ENCODE measurements at regions not wholly inside any gene's neighbourhood (a gene's known extent, or its start where the extent isn't known, plus 50 kb on each side); places are given as distances from the start of the nearest gene placed in this dataset.
"Not testable (repeated sequence)": the region's sequence is repeated elsewhere in the genome, so short reads cannot be mapped to it uniquely, and the experiment has no call there.

DNA sequence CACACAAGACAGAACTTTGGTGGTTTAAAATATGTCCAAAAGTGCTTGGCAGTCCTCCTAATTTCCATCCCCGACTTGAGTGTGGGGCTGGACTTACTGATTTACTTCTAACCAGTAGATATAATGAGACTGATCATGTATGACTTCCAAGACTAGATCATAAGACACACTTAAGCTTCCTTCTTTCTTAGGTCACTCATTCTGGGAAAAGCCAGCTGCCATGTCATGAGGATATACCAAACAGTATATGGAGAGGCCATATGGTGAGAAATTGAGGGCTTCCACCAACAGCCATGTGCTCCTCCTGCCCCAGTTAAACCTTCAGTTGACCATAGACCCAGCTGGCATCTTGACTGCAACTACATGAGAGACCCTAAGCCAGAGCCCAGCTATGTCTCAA lies 282.8 kb upstream of the PROK2 start:
- H3K4me3 Mint-ChIP-seq = no peak overlapping the region
- H3K4me1 Mint-ChIP-seq = no peaks in the 10 kb centered on the region
- DNase-seq (ENCODE audit: low spot score in 2 of 2) (no peak), ATAC-seq (replicated peaks; ENCODE audit: extremely low read depth, poor library complexity, severe bottlenecking) (no peak)
- H3K27me3 Mint-ChIP-seq = peaks cover 41% of the 10 kb centered on the region
- no peak overlapping the region for H3K27ac Mint-ChIP-seq (ENCODE audit: low read depth)
- peaks cover 7% of the 10 kb centered on the region for H3K9me3 Mint-ChIP-seq
- no peaks in the 10 kb centered on the region for H3K36me3 Mint-ChIP-seq (ENCODE audit: insufficient read depth)

- Mint-ChIP-seq H3K4me1 (no peaks in the 10 kb centered on the region), H3K4me3 (no peak overlapping the region), H3K36me3 (ENCODE audit: insufficient read depth) (no peaks in the 10 kb centered on the region), H3K9me3 (peaks cover 7% of the 10 kb centered on the region), H3K27ac (ENCODE audit: low read depth) (no peak overlapping the region), H3K27me3 (peaks cover 25% of the 10 kb centered on the region)
- no peak for DNase-seq (ENCODE audit: low spot score in 2 of 2)
- no peak for ATAC-seq (replicated peaks; ENCODE audit: extremely low read depth, poor library complexity, severe bottlenecking)
These were observed 281.1 kb upstream of the PROK2 start for GRCh38 chr3:72065872-72066641.

GRCh38 chr3:72065236-72065635 lies 280.3 kb upstream of the PROK2 start:
- ATAC-seq (replicated peaks; ENCODE audit: extremely low read depth, poor library complexity, severe bottlenecking) = no peak
- Mint-ChIP-seq H3K4me3 (no peak overlapping the region), H3K9me3 (peaks cover 7% of the 10 kb centered on the region)

DNA sequence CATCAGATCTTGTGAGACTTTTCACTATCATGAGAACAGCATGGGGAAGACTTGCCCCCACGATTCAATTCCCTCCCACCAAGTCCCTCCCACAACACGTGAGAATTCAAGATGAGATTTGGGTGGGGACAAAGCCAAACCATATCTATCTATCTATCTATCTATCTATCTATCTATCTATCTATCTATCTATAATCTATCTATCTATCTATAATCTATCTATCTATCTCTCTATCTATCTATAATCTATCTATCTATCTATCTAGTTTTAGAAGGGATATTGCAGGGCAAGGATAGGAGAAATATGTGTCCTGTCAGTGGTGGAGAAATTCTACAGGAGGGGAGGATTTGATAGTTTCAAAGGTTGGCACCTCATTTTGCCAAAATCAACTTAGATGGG lies 279.8 kb upstream of the PROK2 start:
- not testable (repeated sequence) for H3K4me3 Mint-ChIP-seq; DNase-seq (ENCODE audit: low spot score in 2 of 2); H3K9me3 Mint-ChIP-seq; H3K27ac Mint-ChIP-seq (ENCODE audit: low read depth); H3K36me3 Mint-ChIP-seq (ENCODE audit: insufficient read depth); H3K4me1 Mint-ChIP-seq; ATAC-seq (replicated peaks; ENCODE audit: extremely low read depth, poor library complexity, severe bottlenecking)
- peaks cover 22% of the 10 kb centered on the region for H3K27me3 Mint-ChIP-seq

More at GRCh38 chr3:72065236-72065635, 280.3 kb upstream of the PROK2 start:
- H3K27me3 Mint-ChIP-seq = peaks cover 22% of the 10 kb centered on the region
- H3K4me1 Mint-ChIP-seq = no peaks in the 10 kb centered on the region
- no peak for DNase-seq (ENCODE audit: low spot score in 2 of 2)
- H3K27ac Mint-ChIP-seq (ENCODE audit: low read depth) = no peak overlapping the region
- no peaks in the 10 kb centered on the region for H3K36me3 Mint-ChIP-seq (ENCODE audit: insufficient read depth)

- Mint-ChIP-seq H3K27ac (ENCODE audit: low read depth) (no peak overlapping the region), H3K9me3 (peaks cover 7% of the 10 kb centered on the region), H3K27me3 (peaks cover 12% of the 10 kb centered on the region), H3K4me3 (no peak overlapping the region), H3K36me3 (ENCODE audit: insufficient read depth) (peaks cover 2% of the 10 kb centered on the region), H3K4me1 (no peaks in the 10 kb centered on the region)
- no peak for DNase-seq (ENCODE audit: low spot score in 2 of 2)
- no peak for ATAC-seq (replicated peaks; ENCODE audit: extremely low read depth, poor library complexity, severe bottlenecking)
These were observed 277.1 kb upstream of the PROK2 start for GRCh38 chr3:72062017-72062416.

DNA sequence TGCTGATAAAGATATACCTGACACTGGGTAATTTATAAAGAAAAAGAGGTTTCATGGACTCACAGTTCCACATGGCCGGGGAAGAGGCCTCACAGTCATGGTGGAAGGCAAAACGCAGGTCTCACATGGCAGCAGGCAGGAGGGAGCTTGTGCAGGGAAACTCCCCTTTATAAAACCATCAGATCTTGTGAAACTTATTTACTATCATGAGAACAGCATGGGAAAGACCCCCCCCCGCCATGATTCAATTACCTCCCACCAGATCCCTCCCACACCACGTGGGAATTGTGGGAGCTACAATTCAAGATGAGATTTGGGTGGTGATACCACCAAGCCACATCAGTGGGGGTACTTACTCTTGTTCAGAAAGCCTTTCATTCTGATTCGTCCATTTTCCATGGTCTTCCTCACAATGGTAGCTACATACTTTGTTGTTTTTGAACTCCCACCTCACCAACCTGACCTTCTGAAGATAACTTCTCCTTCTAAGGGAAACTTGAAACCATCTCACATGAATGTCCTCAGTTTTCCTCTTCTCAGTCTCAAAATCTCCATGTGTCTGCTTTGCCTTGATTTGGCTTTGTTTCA lies 275.6 kb upstream of the PROK2 start:
- Mint-ChIP-seq H3K27me3 (no peaks in the 10 kb centered on the region), H3K4me1 (no peaks in the 10 kb centered on the region), H3K9me3 (peaks cover 7% of the 10 kb centered on the region), H3K27ac (ENCODE audit: low read depth) (no peak overlapping the region), H3K36me3 (ENCODE audit: insufficient read depth) (peaks cover 2% of the 10 kb centered on the region), H3K4me3 (no peak overlapping the region)
- ATAC-seq (replicated peaks; ENCODE audit: extremely low read depth, poor library complexity, severe bottlenecking) = no peak
- no peak for DNase-seq (ENCODE audit: low spot score in 2 of 2)

DNA sequence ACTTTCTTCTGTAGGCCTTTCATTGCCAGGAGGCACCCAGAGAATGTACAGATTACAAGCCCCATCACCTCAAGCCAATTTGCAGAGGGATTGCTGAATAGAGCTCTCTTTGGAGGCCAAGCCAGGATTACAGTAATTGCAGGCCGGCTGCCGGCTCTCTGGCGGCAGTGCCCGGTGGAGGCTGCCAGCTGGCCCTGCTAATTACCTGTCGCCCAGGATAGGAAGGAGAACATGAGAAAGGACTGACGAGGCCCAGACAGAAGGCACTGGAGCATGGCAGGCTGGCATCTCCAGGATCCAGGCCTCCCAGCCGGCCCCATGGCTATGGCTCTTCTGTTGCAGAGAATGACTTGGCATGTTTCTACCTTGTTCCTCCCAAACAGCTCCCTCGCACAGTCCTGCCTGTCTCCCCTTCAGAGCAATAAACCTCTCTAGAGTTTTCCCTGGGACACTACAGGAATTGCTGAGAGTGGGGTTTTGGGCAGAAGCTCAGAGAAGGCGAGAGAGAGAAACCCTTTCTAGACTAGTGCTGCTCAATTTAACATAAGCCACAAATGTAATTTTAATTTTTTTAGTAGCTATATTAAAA lies 273.6 kb upstream of the PROK2 start:
- Mint-ChIP-seq H3K9me3 (no peaks in the 10 kb centered on the region), H3K4me1 (no peaks in the 10 kb centered on the region), H3K27ac (ENCODE audit: low read depth) (no peak overlapping the region), H3K36me3 (ENCODE audit: insufficient read depth) (peaks cover 2% of the 10 kb centered on the region), H3K4me3 (no peak overlapping the region), H3K27me3 (no peaks in the 10 kb centered on the region)
- DNase-seq (ENCODE audit: low spot score in 2 of 2) (no peak), ATAC-seq (replicated peaks; ENCODE audit: extremely low read depth, poor library complexity, severe bottlenecking) (no peak)

DNA sequence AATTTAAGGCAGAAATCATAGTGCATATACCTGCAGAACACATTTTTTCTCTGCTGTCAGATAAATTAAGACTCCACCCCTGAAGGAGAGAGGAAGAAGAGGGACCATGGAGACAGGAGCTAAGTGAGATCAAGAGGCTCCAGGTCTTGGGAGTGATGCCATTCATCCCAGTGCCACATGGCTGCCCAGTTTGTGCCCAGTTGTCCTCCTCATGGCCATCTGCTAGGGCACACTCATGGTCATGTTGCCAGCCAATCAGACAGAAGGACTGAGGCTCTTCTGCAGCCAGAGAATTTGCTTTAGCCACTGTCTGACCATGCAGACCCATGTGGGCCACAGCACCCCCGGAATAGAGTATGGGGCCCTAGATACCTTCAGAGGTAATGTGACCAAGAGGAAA lies 270.5 kb upstream of the PROK2 start:
- H3K36me3 Mint-ChIP-seq (ENCODE audit: insufficient read depth) = peaks cover 4% of the 10 kb centered on the region
- H3K4me3 Mint-ChIP-seq = no peak overlapping the region
- no peak overlapping the region for H3K27ac Mint-ChIP-seq (ENCODE audit: low read depth)
- H3K9me3 Mint-ChIP-seq = no peaks in the 10 kb centered on the region
- no peaks in the 10 kb centered on the region for H3K4me1 Mint-ChIP-seq
- no peaks in the 10 kb centered on the region for H3K27me3 Mint-ChIP-seq
- DNase-seq (ENCODE audit: low spot score in 2 of 2) (no peak), ATAC-seq (replicated peaks; ENCODE audit: extremely low read depth, poor library complexity, severe bottlenecking) (no peak)

DNA sequence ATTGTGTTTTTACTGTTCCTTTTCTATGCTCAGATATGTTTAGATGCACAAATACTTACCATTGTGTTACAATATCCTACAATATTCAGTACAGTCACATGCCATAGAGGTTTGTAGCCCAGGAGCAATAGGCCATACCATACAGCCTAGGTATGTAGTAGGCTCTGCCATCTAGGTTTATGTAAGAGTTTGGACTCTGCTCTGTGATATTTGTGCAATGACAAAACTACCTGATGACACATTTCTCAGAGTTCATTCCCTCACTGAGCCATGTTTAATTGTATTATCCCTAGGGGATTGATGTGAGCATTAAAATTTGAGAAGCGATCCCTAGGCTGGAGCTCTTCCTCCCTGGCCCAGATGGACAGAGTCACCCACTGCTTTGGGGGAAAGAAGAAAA lies 270.0 kb upstream of the PROK2 start:
- Mint-ChIP-seq H3K4me1 (no peaks in the 10 kb centered on the region), H3K9me3 (no peaks in the 10 kb centered on the region), H3K27ac (ENCODE audit: low read depth) (no peak overlapping the region), H3K36me3 (ENCODE audit: insufficient read depth) (peaks cover 4% of the 10 kb centered on the region), H3K4me3 (no peak overlapping the region), H3K27me3 (no peaks in the 10 kb centered on the region)
- DNase-seq (ENCODE audit: low spot score in 2 of 2) (no peak), ATAC-seq (replicated peaks; ENCODE audit: extremely low read depth, poor library complexity, severe bottlenecking) (no peak)

GRCh38 chr3:72052841-72053409 lies 268.0 kb upstream of the PROK2 start:
- no peaks in the 10 kb centered on the region for H3K27me3 Mint-ChIP-seq
- H3K27ac Mint-ChIP-seq (ENCODE audit: low read depth) = no peak overlapping the region
- peaks cover 2% of the 10 kb centered on the region for H3K36me3 Mint-ChIP-seq (ENCODE audit: insufficient read depth)
- no peaks in the 10 kb centered on the region for H3K9me3 Mint-ChIP-seq
- ATAC-seq (replicated peaks; ENCODE audit: extremely low read depth, poor library complexity, severe bottlenecking) = no peak
- H3K4me3 Mint-ChIP-seq = no peak overlapping the region
- H3K4me1 Mint-ChIP-seq = no peaks in the 10 kb centered on the region
- no peak for DNase-seq (ENCODE audit: low spot score in 2 of 2)

- no peak for DNase-seq (ENCODE audit: low spot score in 2 of 2)
- Mint-ChIP-seq H3K9me3 (no peaks in the 10 kb centered on the region), H3K36me3 (ENCODE audit: insufficient read depth) (peaks cover 2% of the 10 kb centered on the region), H3K27me3 (no peaks in the 10 kb centered on the region), H3K4me3 (no peak overlapping the region), H3K4me1 (no peaks in the 10 kb centered on the region), H3K27ac (ENCODE audit: low read depth) (no peak overlapping the region)
- ATAC-seq (replicated peaks; ENCODE audit: extremely low read depth, poor library complexity, severe bottlenecking) = no peak
These were observed 265.8 kb upstream of the PROK2 start for GRCh38 chr3:72050771-72051170.

DNA sequence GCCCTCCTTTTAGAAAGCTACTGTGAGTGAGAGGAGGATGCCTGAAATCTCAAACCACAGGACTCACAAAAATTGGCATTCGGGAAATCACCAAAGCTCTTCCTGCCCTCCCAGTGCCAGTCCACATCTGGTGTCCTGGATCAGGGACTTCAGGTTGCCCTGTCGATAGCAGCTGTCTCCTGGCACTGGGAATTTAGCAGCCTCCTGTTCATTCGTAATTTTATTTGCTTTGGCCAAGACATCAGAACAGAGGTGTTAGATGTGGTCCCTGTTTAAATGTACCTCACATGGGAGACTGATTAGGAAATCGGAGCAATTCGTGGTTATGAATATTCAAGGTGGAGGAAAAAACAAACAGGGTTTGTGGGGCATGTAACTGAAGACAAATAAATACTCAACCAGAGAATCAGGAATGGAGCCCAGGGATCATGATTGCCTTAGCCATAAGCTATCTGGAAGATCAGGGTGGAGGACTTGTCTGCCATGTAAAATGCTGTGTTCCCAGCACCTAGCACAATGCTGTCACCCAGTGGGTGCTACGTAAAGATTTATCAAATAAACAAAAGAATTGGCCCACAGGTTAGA lies 265.2 kb upstream of the PROK2 start:
- DNase-seq (ENCODE audit: low spot score in 2 of 2) = no peak
- H3K27me3 Mint-ChIP-seq = no peaks in the 10 kb centered on the region
- no peaks in the 10 kb centered on the region for H3K9me3 Mint-ChIP-seq
- H3K36me3 Mint-ChIP-seq (ENCODE audit: insufficient read depth) = peaks cover 2% of the 10 kb centered on the region
- H3K4me3 Mint-ChIP-seq = no peak overlapping the region
- H3K4me1 Mint-ChIP-seq = no peaks in the 10 kb centered on the region
- no peak for ATAC-seq (replicated peaks; ENCODE audit: extremely low read depth, poor library complexity, severe bottlenecking)
- H3K27ac Mint-ChIP-seq (ENCODE audit: low read depth) = no peak overlapping the region

Data from central memory CD8-positive, alpha-beta T cell (primary cell).